K562 (cell line): ENCODE measurements at regions not wholly inside any gene's neighbourhood (a gene's known extent, or its start where the extent isn't known, plus 50 kb on each side); places are given as distances from the start of the nearest gene placed in this dataset.

Source experiments
- ARID4B ChIP-seq: sonication (generic); formaldehyde crosslinking; IDR thresholded peaks from 2 replicates; pipeline ENCODE4 v1.8.0; 2022; ENCODE audit warnings: mild to moderate bottlenecking, missing genetic modification reagents
- BRF2 ChIP-seq: IDR thresholded peaks from 3 replicates; pipeline ENCODE4 v1.6.1; 2011; ENCODE audit warnings: borderline replicate concordance, mild to moderate bottlenecking; ENCODE audit not compliant: insufficient read length, insufficient read depth
- CEBPB ChIP-seq: fragments of 450-650 bp; IDR thresholded peaks from 2 replicates; pipeline ENCODE4 v1.6.1; 2016; ENCODE audit warnings: missing genetic modification characterization, missing compliant biosample characterization
- CTCF ChIP-seq, 3 experiments: IDR thresholded peaks in 2 of 3; conservative IDR thresholded peaks in 1 of 3; 2 replicates each; pipeline ENCODE4 v1.5.1; 2011 to 2012; ENCODE audit warnings: low read length in 3 of 3, mild to moderate bottlenecking in 3 of 3, control low read depth in 2 of 3, improper control_type of control experiment in 1 of 3, inconsistent platforms in 1 of 3, low read depth in 1 of 3, mixed read lengths in 1 of 3, moderate library complexity in 1 of 3; ENCODE audit not compliant: insufficient read depth in 2 of 3
- ETV5 ChIP-seq: sonication (generic); formaldehyde crosslinking; IDR thresholded peaks from 2 replicates; pipeline ENCODE4 v1.4.0; 2020; ENCODE audit warnings: low read depth, mild to moderate bottlenecking, missing genetic modification reagents
- FOXM1 ChIP-seq, 2 experiments: fragments of 450-650 bp in 1 of 2; sonication (generic) in 1 of 2; formaldehyde crosslinking in 1 of 2; IDR thresholded peaks; 2 replicates each; pipeline versions ENCODE4 v1.6.1 to v1.9.0; 2017 to 2022; ENCODE audit warnings: low read depth in 2 of 2, mild to moderate bottlenecking in 2 of 2, missing genetic modification reagents in 1 of 2, moderate library complexity in 1 of 2
- MTA2 ChIP-seq: fragments of 450-650 bp; IDR thresholded peaks from 2 replicates; pipeline ENCODE4 v1.6.1; 2016; ENCODE audit warnings: low read depth
- RBFOX2 ChIP-seq: fragments of 200-400 bp; formaldehyde crosslinking; IDR thresholded peaks from 2 replicates; pipeline ENCODE4 v1.6.1; 2017; ENCODE audit warnings: low read depth, mild to moderate bottlenecking, low read length, moderate library complexity
- SMAD4 ChIP-seq: fragments of 250-450 bp; sonication (Bioruptor Pico); conservative IDR thresholded peaks from 2 replicates; pipeline ENCODE4 v1.8.0; 2021; ENCODE audit warnings: inconsistent platforms, mild to moderate bottlenecking, moderate library complexity
- THRA ChIP-seq: fragments of 450-650 bp; IDR thresholded peaks from 2 replicates; pipeline ENCODE4 v1.6.1; 2017; ENCODE audit warnings: mild to moderate bottlenecking, moderate library complexity

- TF ChIP-seq FOXM1 (IDR thresholded peaks at IDR 0.05; ENCODE audit: low read depth) (no peak), FOXM1 (CRISPR knock-in tag; IDR thresholded peaks at IDR 0.05; ENCODE audit: low read depth) (no peak), SMAD4 (no peak), CTCF (IDR thresholded peaks at IDR 0.05 in 2 of 3, conservative IDR thresholded peaks at IDR 0.05 in 1 of 3; ENCODE audit: insufficient read depth in 2 of 3, low read depth in 1 of 3, low read length in 3 of 3) (no peak), CEBPB (tag) (no peak), RBFOX2 (no peak), MTA2 (no peak), ETV5 (no peak), BRF2 (no peak), THRA (no peak), ARID4B (CRISPR knock-in tag) (no peak)
Observed at GRCh38 chr10:23505797-23506465, 67.1 kb downstream of the OTUD1 start.
